ENCODE measurements at regions not wholly inside any gene's neighbourhood (a gene's known extent, or its start where the extent isn't known, plus 50 kb on each side); places are given as distances from the start of the nearest gene placed in this dataset.

GRCh38 chr2:181780657-181781056, 100.3 kb upstream of the NEUROD1 start:
- intact Hi-C loops (cut with micrococcal nuclease; ENCODE audit: unreplicated experiment) (no loop called here), in situ Hi-C loops (cut with MboI) (no loop called here)
- ChIA-PET RAD21 (ENCODE audit: unreplicated experiment) (interaction anchor here (1.4 kb wide), 1 partner anchor 207 kb away, joined by 3 read pairs; no protein-coding TSS in a partner anchor), SMC1A (ENCODE audit: uncharacterized antibody, unreplicated experiment) (interaction anchor here (0.7 to 1.1 kb wide), 3 partner anchors 9 to 65 kb away, joined by 3 read pairs; no protein-coding TSS in a partner anchor), CTCF (interaction anchor here (1.1 to 1.2 kb wide), 2 partner anchors 38 to 128 kb away, joined by 4 read pairs; no protein-coding TSS in a partner anchor), POLR2A (no interaction called here)
- Histone ChIP-seq H3K4me1 (ENCODE audit: control insufficient read depth, insufficient read depth, low read length) (no peaks in the 10 kb centered on the region), H4K20me1 (ENCODE audit: control insufficient read depth, insufficient read depth) (no peaks in the 10 kb centered on the region), H3K27me3 (replicated peaks in 1 of 2; ENCODE audit: control insufficient read depth in 2 of 2, insufficient read depth in 2 of 2, low read length in 1 of 2) (no peaks in the 10 kb centered on the region; a peak in 1 of 4 replicates), H3K9me3 (replicated peaks; ENCODE audit: control insufficient read depth, insufficient read depth, low read length) (no peaks in the 10 kb centered on the region), H3K27ac (ENCODE audit: control insufficient read depth, insufficient read depth) (no peak overlapping the region), H3K36me3 (ENCODE audit: control insufficient read depth in 2 of 2, insufficient read depth in 2 of 2, low read length in 1 of 2) (no peaks in the 10 kb centered on the region), H3K4me2 (ENCODE audit: control insufficient read depth, insufficient read depth) (no peak overlapping the region), H3K79me2 (ENCODE audit: control insufficient read depth, insufficient read depth, low read length) (no peaks in the 10 kb centered on the region), H3K9ac (ENCODE audit: control insufficient read depth, insufficient read depth, low read length) (no peak overlapping the region), H2AFZ (ENCODE audit: control insufficient read depth, low read depth, low read length) (no peak overlapping the region), H3K4me3 (no peak overlapping the region)
- TF ChIP-seq ZBTB11 (CRISPR knock-in tag; IDR thresholded peaks at IDR 0.05) (no peak), CHD2 (IDR thresholded peaks at IDR 0.05; ENCODE audit: borderline replicate concordance, low read depth, low read length) (no peak), MAX (IDR thresholded peaks at IDR 0.05; ENCODE audit: low read depth, low read length) (no peak), NR2C1 (IDR thresholded peaks at IDR 0.05) (no peak), NFYA (IDR thresholded peaks at IDR 0.05; ENCODE audit: borderline replicate concordance, low read depth, low read length) (no peak), DPF2 (IDR thresholded peaks at IDR 0.05) (no peak), RELB (IDR thresholded peaks at IDR 0.05; ENCODE audit: low read depth) (no peak), YBX1 (IDR thresholded peaks at IDR 0.05) (no peak), MTA2 (IDR thresholded peaks at IDR 0.05; ENCODE audit: low read depth) (no peak), FOXK2 (IDR thresholded peaks at IDR 0.05) (no peak)
- TF ChIP-seq, protein P1, sequence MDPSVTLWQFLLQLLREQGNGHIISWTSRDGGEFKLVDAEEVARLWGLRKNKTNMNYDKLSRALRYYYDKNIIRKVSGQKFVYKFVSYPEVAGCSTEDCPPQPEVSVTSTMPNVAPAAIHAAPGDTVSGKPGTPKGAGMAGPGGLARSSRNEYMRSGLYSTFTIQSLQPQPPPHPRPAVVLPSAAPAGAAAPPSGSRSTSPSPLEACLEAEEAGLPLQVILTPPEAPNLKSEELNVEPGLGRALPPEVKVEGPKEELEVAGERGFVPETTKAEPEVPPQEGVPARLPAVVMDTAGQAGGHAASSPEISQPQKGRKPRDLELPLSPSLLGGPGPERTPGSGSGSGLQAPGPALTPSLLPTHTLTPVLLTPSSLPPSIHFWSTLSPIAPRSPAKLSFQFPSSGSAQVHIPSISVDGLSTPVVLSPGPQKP (IDR thresholded peaks at IDR 0.05; ENCODE audit: low read depth, low read length) = no peak
- TF ChIP-seq, protein P2, sequence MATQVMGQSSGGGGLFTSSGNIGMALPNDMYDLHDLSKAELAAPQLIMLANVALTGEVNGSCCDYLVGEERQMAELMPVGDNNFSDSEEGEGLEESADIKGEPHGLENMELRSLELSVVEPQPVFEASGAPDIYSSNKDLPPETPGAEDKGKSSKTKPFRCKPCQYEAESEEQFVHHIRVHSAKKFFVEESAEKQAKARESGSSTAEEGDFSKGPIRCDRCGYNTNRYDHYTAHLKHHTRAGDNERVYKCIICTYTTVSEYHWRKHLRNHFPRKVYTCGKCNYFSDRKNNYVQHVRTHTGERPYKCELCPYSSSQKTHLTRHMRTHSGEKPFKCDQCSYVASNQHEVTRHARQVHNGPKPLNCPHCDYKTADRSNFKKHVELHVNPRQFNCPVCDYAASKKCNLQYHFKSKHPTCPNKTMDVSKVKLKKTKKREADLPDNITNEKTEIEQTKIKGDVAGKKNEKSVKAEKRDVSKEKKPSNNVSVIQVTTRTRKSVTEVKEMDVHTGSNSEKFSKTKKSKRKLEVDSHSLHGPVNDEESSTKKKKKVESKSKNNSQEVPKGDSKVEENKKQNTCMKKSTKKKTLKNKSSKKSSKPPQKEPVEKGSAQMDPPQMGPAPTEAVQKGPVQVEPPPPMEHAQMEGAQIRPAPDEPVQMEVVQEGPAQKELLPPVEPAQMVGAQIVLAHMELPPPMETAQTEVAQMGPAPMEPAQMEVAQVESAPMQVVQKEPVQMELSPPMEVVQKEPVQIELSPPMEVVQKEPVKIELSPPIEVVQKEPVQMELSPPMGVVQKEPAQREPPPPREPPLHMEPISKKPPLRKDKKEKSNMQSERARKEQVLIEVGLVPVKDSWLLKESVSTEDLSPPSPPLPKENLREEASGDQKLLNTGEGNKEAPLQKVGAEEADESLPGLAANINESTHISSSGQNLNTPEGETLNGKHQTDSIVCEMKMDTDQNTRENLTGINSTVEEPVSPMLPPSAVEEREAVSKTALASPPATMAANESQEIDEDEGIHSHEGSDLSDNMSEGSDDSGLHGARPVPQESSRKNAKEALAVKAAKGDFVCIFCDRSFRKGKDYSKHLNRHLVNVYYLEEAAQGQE (IDR thresholded peaks at IDR 0.05; ENCODE audit: low read depth, low read length) = no peak
- DNase-seq (ENCODE audit: low read depth, low spot score) (no peak), FAIRE-seq (no peak), ATAC-seq (no peak)
- no TSS peak for BruUV-seq (replicated peaks)

Data from GM12878 (cell line).